HCT116 (cell line): ENCODE measurements at regions not wholly inside any gene's neighbourhood (a gene's known extent, or its start where the extent isn't known, plus 50 kb on each side); places are given as distances from the start of the nearest gene placed in this dataset.

Experiments used
- CEBPB ChIP-seq: IDR thresholded peaks from 2 replicates; pipeline ENCODE4 v1.6.1; 2012; ENCODE audit warnings: low read depth
- EGR1 ChIP-seq: IDR thresholded peaks from 2 replicates; pipeline ENCODE4 v1.6.1; 2012; ENCODE audit warnings: low read depth
- EZH2phosphoT487 ChIP-seq: fragments of 200-600 bp; IDR thresholded peaks from 2 replicates; pipeline ENCODE4 v1.6.1; 2018; ENCODE audit warnings: antibody characterized with exemption, borderline replicate concordance
- JUND ChIP-seq: IDR thresholded peaks from 2 replicates; pipeline ENCODE4 v1.6.1; 2012
- POLR2A ChIP-seq: IDR thresholded peaks from 2 replicates; pipeline ENCODE4 v1.7.0; 2011; ENCODE audit warnings: borderline replicate concordance; ENCODE audit not compliant: insufficient read depth, insufficient read length; ENCODE audit errors: extremely low read depth
- POLR2AphosphoS5 ChIP-seq: IDR thresholded peaks from 2 replicates; pipeline ENCODE4 v1.6.1; 2011; ENCODE audit warnings: mild to moderate bottlenecking, low read depth, low read length, moderate library complexity
- SIN3A ChIP-seq: IDR thresholded peaks from 2 replicates; pipeline ENCODE4 v1.6.1; 2012; ENCODE audit warnings: low read depth
- ZNF274 ChIP-seq: fragments of 200-500 bp; sonication (Bioruptor generic); IDR thresholded peaks from 2 replicates; pipeline ENCODE4 v1.6.1; 2014; ENCODE audit warnings: mild to moderate bottlenecking, low read depth, low read length, inconsistent platforms
- TF ChIP-seq, protein P1 (sequence below), 3 experiments: fragments of 200-600 bp in 1 of 3; sonication (generic) in 1 of 3; IDR thresholded peaks in 2 of 3; conservative IDR thresholded peaks in 1 of 3; 2 replicates each; pipeline ENCODE4 v1.5.1; 2012 to 2017; ENCODE audit warnings: low read depth in 2 of 3, low read length in 2 of 3, antibody characterized with exemption in 1 of 3, borderline replicate concordance in 1 of 3, control low read depth in 1 of 3, mild to moderate bottlenecking in 1 of 3, mixed read lengths in 1 of 3, mixed run types in 1 of 3, moderate library complexity in 1 of 3; ENCODE audit not compliant: insufficient read depth in 1 of 3
- TF ChIP-seq, protein P2 (sequence below): IDR thresholded peaks from 2 replicates; pipeline ENCODE4 v1.6.1; 2012; ENCODE audit warnings: low read depth
- TF ChIP-seq, protein P3 (sequence below): IDR thresholded peaks from 2 replicates; pipeline ENCODE4 v1.6.1; 2012

DNA sequence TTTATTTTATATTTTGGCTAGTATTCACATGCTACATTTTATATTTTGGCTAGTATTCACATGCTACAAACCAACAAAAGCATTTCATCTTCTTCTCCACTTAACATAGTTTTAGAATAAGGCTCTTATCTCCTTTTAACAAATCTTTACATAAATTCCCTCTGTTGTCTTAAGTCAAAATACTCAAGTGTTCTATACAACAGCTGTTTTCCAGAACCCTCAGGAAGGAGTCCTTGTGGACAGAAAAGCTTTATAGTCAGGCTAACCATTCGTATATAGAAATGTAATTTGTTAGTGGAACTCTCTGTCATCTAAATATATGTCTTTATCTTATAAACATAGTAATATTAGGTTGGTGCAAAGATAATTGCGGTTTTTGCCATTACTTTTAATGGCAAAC is 191.0 kb upstream of the FLRT2 start:
- TF ChIP-seq, protein P1, sequence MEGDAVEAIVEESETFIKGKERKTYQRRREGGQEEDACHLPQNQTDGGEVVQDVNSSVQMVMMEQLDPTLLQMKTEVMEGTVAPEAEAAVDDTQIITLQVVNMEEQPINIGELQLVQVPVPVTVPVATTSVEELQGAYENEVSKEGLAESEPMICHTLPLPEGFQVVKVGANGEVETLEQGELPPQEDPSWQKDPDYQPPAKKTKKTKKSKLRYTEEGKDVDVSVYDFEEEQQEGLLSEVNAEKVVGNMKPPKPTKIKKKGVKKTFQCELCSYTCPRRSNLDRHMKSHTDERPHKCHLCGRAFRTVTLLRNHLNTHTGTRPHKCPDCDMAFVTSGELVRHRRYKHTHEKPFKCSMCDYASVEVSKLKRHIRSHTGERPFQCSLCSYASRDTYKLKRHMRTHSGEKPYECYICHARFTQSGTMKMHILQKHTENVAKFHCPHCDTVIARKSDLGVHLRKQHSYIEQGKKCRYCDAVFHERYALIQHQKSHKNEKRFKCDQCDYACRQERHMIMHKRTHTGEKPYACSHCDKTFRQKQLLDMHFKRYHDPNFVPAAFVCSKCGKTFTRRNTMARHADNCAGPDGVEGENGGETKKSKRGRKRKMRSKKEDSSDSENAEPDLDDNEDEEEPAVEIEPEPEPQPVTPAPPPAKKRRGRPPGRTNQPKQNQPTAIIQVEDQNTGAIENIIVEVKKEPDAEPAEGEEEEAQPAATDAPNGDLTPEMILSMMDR (IDR thresholded peaks at IDR 0.05 in 2 of 3, conservative IDR thresholded peaks at IDR 0.05 in 1 of 3; ENCODE audit: borderline replicate concordance in 1 of 3, insufficient read depth in 1 of 3, low read depth in 2 of 3, low read length in 2 of 3) = no peak
- TF ChIP-seq POLR2AphosphoS5 (no peak), EZH2phosphoT487 (no peak), JUND (no peak), POLR2A (no peak), SIN3A (no peak), EGR1 (no peak), ZNF274 (no peak), CEBPB (no peak)
- TF ChIP-seq, protein P2, sequence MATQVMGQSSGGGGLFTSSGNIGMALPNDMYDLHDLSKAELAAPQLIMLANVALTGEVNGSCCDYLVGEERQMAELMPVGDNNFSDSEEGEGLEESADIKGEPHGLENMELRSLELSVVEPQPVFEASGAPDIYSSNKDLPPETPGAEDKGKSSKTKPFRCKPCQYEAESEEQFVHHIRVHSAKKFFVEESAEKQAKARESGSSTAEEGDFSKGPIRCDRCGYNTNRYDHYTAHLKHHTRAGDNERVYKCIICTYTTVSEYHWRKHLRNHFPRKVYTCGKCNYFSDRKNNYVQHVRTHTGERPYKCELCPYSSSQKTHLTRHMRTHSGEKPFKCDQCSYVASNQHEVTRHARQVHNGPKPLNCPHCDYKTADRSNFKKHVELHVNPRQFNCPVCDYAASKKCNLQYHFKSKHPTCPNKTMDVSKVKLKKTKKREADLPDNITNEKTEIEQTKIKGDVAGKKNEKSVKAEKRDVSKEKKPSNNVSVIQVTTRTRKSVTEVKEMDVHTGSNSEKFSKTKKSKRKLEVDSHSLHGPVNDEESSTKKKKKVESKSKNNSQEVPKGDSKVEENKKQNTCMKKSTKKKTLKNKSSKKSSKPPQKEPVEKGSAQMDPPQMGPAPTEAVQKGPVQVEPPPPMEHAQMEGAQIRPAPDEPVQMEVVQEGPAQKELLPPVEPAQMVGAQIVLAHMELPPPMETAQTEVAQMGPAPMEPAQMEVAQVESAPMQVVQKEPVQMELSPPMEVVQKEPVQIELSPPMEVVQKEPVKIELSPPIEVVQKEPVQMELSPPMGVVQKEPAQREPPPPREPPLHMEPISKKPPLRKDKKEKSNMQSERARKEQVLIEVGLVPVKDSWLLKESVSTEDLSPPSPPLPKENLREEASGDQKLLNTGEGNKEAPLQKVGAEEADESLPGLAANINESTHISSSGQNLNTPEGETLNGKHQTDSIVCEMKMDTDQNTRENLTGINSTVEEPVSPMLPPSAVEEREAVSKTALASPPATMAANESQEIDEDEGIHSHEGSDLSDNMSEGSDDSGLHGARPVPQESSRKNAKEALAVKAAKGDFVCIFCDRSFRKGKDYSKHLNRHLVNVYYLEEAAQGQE = no peak
- TF ChIP-seq, protein P3, sequence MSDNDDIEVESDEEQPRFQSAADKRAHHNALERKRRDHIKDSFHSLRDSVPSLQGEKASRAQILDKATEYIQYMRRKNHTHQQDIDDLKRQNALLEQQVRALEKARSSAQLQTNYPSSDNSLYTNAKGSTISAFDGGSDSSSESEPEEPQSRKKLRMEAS = no peak
